H1 (cell line): ENCODE measurements at regions not wholly inside any gene's neighbourhood (a gene's known extent, or its start where the extent isn't known, plus 50 kb on each side); places are given as distances from the start of the nearest gene placed in this dataset.

Experiments used
- BACH1 ChIP-seq: IDR thresholded peaks from 2 replicates; pipeline ENCODE4 v1.6.1; 2012; ENCODE audit warnings: low read length, improper control_type of control experiment
- CHD7 ChIP-seq: fragments of 300-600 bp; sonication (generic); IDR thresholded peaks from 2 replicates; pipeline ENCODE4 v1.7.1; 2012; ENCODE audit warnings: low read length, moderate library complexity, mild to moderate bottlenecking, inconsistent platforms; ENCODE audit not compliant: insufficient replicate concordance
- FOSL1 ChIP-seq: IDR thresholded peaks from 2 replicates; pipeline ENCODE4 v1.6.1; 2011; ENCODE audit warnings: mild to moderate bottlenecking, low read depth, low read length, moderate library complexity; ENCODE audit not compliant: insufficient read depth
- SIRT6 ChIP-seq: IDR thresholded peaks from one replicate; pipeline ENCODE4 v1.7.1; 2012; ENCODE audit warnings: low read length, inconsistent platforms
- SUZ12 ChIP-seq: fragments of 200-600 bp; sonication (generic); IDR thresholded peaks from 2 replicates; pipeline ENCODE4 v1.6.1; 2012; ENCODE audit warnings: mild to moderate bottlenecking, inconsistent platforms, low read length, moderate library complexity, mixed read lengths
- TCF12 ChIP-seq: IDR thresholded peaks from 2 replicates; pipeline ENCODE4 v1.6.1; 2011; ENCODE audit warnings: low read depth, mild to moderate bottlenecking, low read length

- TF ChIP-seq CHD7, result no peak
- TF ChIP-seq SUZ12, result no peak
- no peak for TF ChIP-seq TCF12
- no peak for TF ChIP-seq BACH1
- TF ChIP-seq SIRT6, result no peak
- TF ChIP-seq FOSL1, result no peak
Measured at GRCh38 chr5:36421256-36421655, 119.6 kb upstream of the RANBP3L start (continued).
